ENCODE measurements at regions not wholly inside any gene's neighbourhood (a gene's known extent, or its start where the extent isn't known, plus 50 kb on each side); places are given as distances from the start of the nearest gene placed in this dataset.

- no peak for DNase-seq (ENCODE audit: low spot score in 2 of 2)
- H3K4me1 ChIP-seq = no peaks in the 10 kb centered on the region
- intact Hi-C loops (cut with DNase I) = no loop called here
- no peaks in the 10 kb centered on the region for H3K9me3 ChIP-seq
- TF ChIP-seq CTCF (IDR thresholded peaks at IDR 0.05) = no peak
- H3K27me3 ChIP-seq = no peaks in the 10 kb centered on the region
- no peaks in the 10 kb centered on the region for H3K36me3 ChIP-seq
- H3K27ac ChIP-seq = no peak overlapping the region
- H3K4me3 ChIP-seq = no peak overlapping the region
These were observed 224.0 kb upstream of the ARHGEF26 start for GRCh38 chr3:153897025-153897723.

- H3K36me3 ChIP-seq = no peaks in the 10 kb centered on the region
- no peak overlapping the region for H3K27ac ChIP-seq
- intact Hi-C loops (cut with DNase I) = no loop called here
- no peaks in the 10 kb centered on the region for H3K4me1 ChIP-seq
- H3K4me3 ChIP-seq = no peak overlapping the region
- DNase-seq (ENCODE audit: low spot score in 2 of 2) = no peak
- no peak for TF ChIP-seq CTCF (IDR thresholded peaks at IDR 0.05)
- H3K27me3 ChIP-seq = no peaks in the 10 kb centered on the region
- no peaks in the 10 kb centered on the region for H3K9me3 ChIP-seq
These were observed 223.3 kb upstream of the ARHGEF26 start for GRCh38 chr3:153897842-153898241.

- Histone ChIP-seq H3K4me3 (no peak overlapping the region), H3K27me3 (no peaks in the 10 kb centered on the region), H3K9me3 (no peaks in the 10 kb centered on the region), H3K4me1 (no peaks in the 10 kb centered on the region), H3K27ac (no peak overlapping the region), H3K36me3 (no peaks in the 10 kb centered on the region)
- TF ChIP-seq CTCF (IDR thresholded peaks at IDR 0.05) = no peak
- no peak for DNase-seq (ENCODE audit: low spot score in 2 of 2)
- intact Hi-C loops (cut with DNase I) = no loop called here
These were observed 220.0 kb upstream of the ARHGEF26 start for GRCh38 chr3:153901152-153901551.

- intact Hi-C loops (cut with DNase I) = no loop called here
- TF ChIP-seq CTCF (IDR thresholded peaks at IDR 0.05) = no peak
- Histone ChIP-seq H3K4me1 (no peaks in the 10 kb centered on the region), H3K4me3 (no peak overlapping the region), H3K36me3 (no peaks in the 10 kb centered on the region), H3K9me3 (no peaks in the 10 kb centered on the region), H3K27ac (no peak overlapping the region), H3K27me3 (no peaks in the 10 kb centered on the region)
- no peak for DNase-seq (ENCODE audit: low spot score in 2 of 2)
These were observed 219.2 kb upstream of the ARHGEF26 start for GRCh38 chr3:153901991-153902390.

- H3K36me3 ChIP-seq = no peaks in the 10 kb centered on the region
- no peak for DNase-seq (ENCODE audit: low spot score in 2 of 2)
- TF ChIP-seq CTCF (IDR thresholded peaks at IDR 0.05) = no peak
- H3K27me3 ChIP-seq = no peaks in the 10 kb centered on the region
- H3K9me3 ChIP-seq = no peaks in the 10 kb centered on the region
- no peak overlapping the region for H3K4me3 ChIP-seq
- intact Hi-C loops (cut with DNase I) = no loop called here
- H3K27ac ChIP-seq = no peak overlapping the region
- no peaks in the 10 kb centered on the region for H3K4me1 ChIP-seq
These were observed 217.8 kb upstream of the ARHGEF26 start for GRCh38 chr3:153903430-153903829.

- Histone ChIP-seq H3K4me1 (no peaks in the 10 kb centered on the region), H3K27me3 (no peaks in the 10 kb centered on the region), H3K27ac (no peak overlapping the region), H3K4me3 (no peak overlapping the region), H3K36me3 (no peaks in the 10 kb centered on the region), H3K9me3 (no peaks in the 10 kb centered on the region)
- DNase-seq (ENCODE audit: low spot score in 2 of 2) = no peak
- no peak for TF ChIP-seq CTCF (IDR thresholded peaks at IDR 0.05)
- intact Hi-C loops (cut with DNase I) = no loop called here
These were observed 214.8 kb upstream of the ARHGEF26 start for GRCh38 chr3:153906366-153906765.
